RWPE2 (cell line): ENCODE measurements at regions not wholly inside any gene's neighbourhood (a gene's known extent, or its start where the extent isn't known, plus 50 kb on each side); places are given as distances from the start of the nearest gene placed in this dataset.

ENCODE experiments used
- ATAC-seq: fragments of 200-7000 bp; cut with Tn5 transposase; 3 replicates; pipeline ENCODE4 v1.9.1; 2021; ENCODE audit warnings: low read depth
- DNase-seq: peaks from one replicate; pipeline ENCODE4 v3.0.0-alpha.2; 2020; ENCODE audit warnings: low spot score
- H3K27ac ChIP-seq: fragments of 450-650 bp; 2 replicates; pipeline ENCODE4 v1.5.1; 2017; ENCODE audit warnings: mild to moderate bottlenecking; ENCODE audit not compliant: poor library complexity, severe bottlenecking
- H3K27me3 ChIP-seq: fragments of 250-450 bp; sonication (Bioruptor Pico); 2 replicates; pipeline ENCODE4 v1.5.1; 2021; ENCODE audit warnings: mild to moderate bottlenecking, moderate library complexity; ENCODE audit not compliant: insufficient read depth, poor library complexity, severe bottlenecking
- H3K36me3 ChIP-seq: fragments of 250-450 bp; sonication (Bioruptor Pico); 2 replicates; pipeline ENCODE4 v1.5.1; 2020; ENCODE audit warnings: low read depth, mild to moderate bottlenecking, moderate library complexity
- H3K4me1 ChIP-seq: fragments of 250-450 bp; sonication (Bioruptor Pico); 2 replicates; pipeline ENCODE4 v1.5.1; 2021; ENCODE audit warnings: mild to moderate bottlenecking, moderate library complexity; ENCODE audit not compliant: insufficient read depth, poor library complexity, severe bottlenecking
- H3K4me3 ChIP-seq: fragments of 250-450 bp; sonication (Bioruptor Pico); 2 replicates; pipeline ENCODE4 v1.5.1; 2021; ENCODE audit warnings: mild to moderate bottlenecking, moderate library complexity; ENCODE audit not compliant: severe bottlenecking
- H3K9me3 ChIP-seq: fragments of 250-450 bp; sonication (Bioruptor Pico); 2 replicates; pipeline ENCODE4 v1.5.1; 2021; ENCODE audit warnings: mild to moderate bottlenecking, moderate library complexity; ENCODE audit not compliant: severe bottlenecking
- CTCF ChIP-seq: fragments of 450-650 bp; IDR thresholded peaks from one replicate; pipeline ENCODE4 v1.5.1; 2017; ENCODE audit warnings: mild to moderate bottlenecking, moderate library complexity; ENCODE audit not compliant: poor library complexity, severe bottlenecking

GRCh38 chr7:33790746-33791145 is 114.6 kb upstream of the BMPER start:
- Histone ChIP-seq H3K27me3 (no peaks in the 10 kb centered on the region), H3K9me3 (no peaks in the 10 kb centered on the region), H3K4me3 (no peak overlapping the region), H3K4me1 (no peaks in the 10 kb centered on the region), H3K27ac (no peak overlapping the region), H3K36me3 (no peaks in the 10 kb centered on the region)
- ATAC-seq, result no peak
- no peak for DNase-seq
- no peak for TF ChIP-seq CTCF

- TF ChIP-seq CTCF, result no peak
- H3K9me3 ChIP-seq, result no peaks in the 10 kb centered on the region
- H3K36me3 ChIP-seq, result no peaks in the 10 kb centered on the region
- H3K27ac ChIP-seq, result no peak overlapping the region
- H3K4me1 ChIP-seq, result no peaks in the 10 kb centered on the region
- no peaks in the 10 kb centered on the region for H3K27me3 ChIP-seq
- H3K4me3 ChIP-seq, result no peak overlapping the region
- DNase-seq (no peak), ATAC-seq (no peak)
Measured at GRCh38 chr7:33792041-33792440, 113.3 kb upstream of the BMPER start.

- Histone ChIP-seq H3K27ac (no peak overlapping the region), H3K27me3 (no peaks in the 10 kb centered on the region), H3K9me3 (no peaks in the 10 kb centered on the region), H3K4me1 (no peaks in the 10 kb centered on the region), H3K4me3 (no peak overlapping the region), H3K36me3 (no peaks in the 10 kb centered on the region)
- ATAC-seq (no peak), DNase-seq (no peak)
- no peak for TF ChIP-seq CTCF
Measured at GRCh38 chr7:33792547-33793105, 112.7 kb upstream of the BMPER start.

- no peaks in the 10 kb centered on the region for H3K9me3 ChIP-seq
- no peaks in the 10 kb centered on the region for H3K4me1 ChIP-seq
- H3K27ac ChIP-seq, result no peak overlapping the region
- no peak for ATAC-seq
- DNase-seq, result no peak
- no peaks in the 10 kb centered on the region for H3K27me3 ChIP-seq
- no peaks in the 10 kb centered on the region for H3K36me3 ChIP-seq
- no peak for TF ChIP-seq CTCF
- no peak overlapping the region for H3K4me3 ChIP-seq
Measured at GRCh38 chr7:33793616-33794015, 111.7 kb upstream of the BMPER start.

GRCh38 chr7:33794419-33794818 is 110.9 kb upstream of the BMPER start:
- ATAC-seq (no peak), DNase-seq (no peak)
- H3K4me3 ChIP-seq, result no peak overlapping the region
- no peaks in the 10 kb centered on the region for H3K27me3 ChIP-seq
- H3K4me1 ChIP-seq, result no peaks in the 10 kb centered on the region
- H3K36me3 ChIP-seq, result no peaks in the 10 kb centered on the region
- H3K9me3 ChIP-seq, result no peaks in the 10 kb centered on the region
- H3K27ac ChIP-seq, result no peak overlapping the region
- TF ChIP-seq CTCF, result no peak
